ENCODE measurements at regions not wholly inside any gene's neighbourhood (a gene's known extent, or its start where the extent isn't known, plus 50 kb on each side); places are given as distances from the start of the nearest gene placed in this dataset.
A peak's percentile ranks its signal among the peaks of the same experiment; 100 is the strongest.

DNA sequence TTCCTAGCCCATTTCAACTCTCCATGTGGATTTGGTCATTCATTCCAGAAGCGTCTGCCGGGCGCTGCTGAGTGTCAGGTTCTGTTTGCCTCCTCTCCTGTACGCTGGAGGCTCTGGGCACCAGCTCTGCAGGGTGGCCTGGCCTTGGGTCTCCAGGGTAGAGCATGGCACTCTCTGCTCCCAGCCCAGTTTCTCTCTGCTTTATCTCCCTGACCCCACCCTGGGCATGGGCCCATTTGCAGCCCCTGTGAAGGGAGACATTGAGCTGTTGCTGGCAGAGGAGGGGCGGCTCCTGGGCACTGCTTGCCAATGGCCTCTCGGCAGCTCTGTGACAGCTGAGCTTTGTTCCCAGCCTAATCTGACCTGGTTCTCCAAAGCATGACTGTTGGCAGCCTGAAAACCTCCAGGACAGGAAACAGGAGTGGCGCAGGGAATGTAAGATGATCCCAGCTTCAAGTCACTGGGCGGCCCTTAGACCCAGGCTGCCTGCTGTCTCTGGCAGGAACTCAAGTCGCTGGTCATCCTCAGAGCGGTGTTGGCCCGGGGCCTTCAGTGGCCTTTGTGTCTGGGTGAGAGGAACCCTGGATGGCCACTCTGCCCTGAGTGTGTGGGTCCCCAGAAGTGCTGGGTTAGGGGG is 146.8 kb downstream of the SEC14L1 start (continued):
- TF ChIP-seq ZNF10 (CRISPR knock-in tag; IDR thresholded peaks at IDR 0.05; ENCODE audit: borderline replicate concordance, low read depth) = no peak
- TF ChIP-seq ERF (CRISPR knock-in tag; IDR thresholded peaks at IDR 0.05) = 0 out of 2 replicates have a peak, but pooled peaks have one; percentile 33
- TF ChIP-seq PHF21A (CRISPR knock-in tag; IDR thresholded peaks at IDR 0.05) = no peak
- 0 out of 2 replicates have a peak, but pooled peaks have one; percentile 21 for TF ChIP-seq ZKSCAN8 (CRISPR knock-in tag; IDR thresholded peaks at IDR 0.05; ENCODE audit: borderline replicate concordance)
- peak; percentile 41; the same call in 1 of the 2 replicates for TF ChIP-seq HDAC2 (CRISPR knock-in tag; IDR thresholded peaks at IDR 0.05)
- peak; percentile 56; the same call in 1 of the 3 replicates for TF ChIP-seq MXI1 (IDR thresholded peaks at IDR 0.05; ENCODE audit: borderline replicate concordance, low read depth, low read length)
- no peak for TF ChIP-seq SRSF1 (optimal IDR thresholded peaks at IDR 0.05; ENCODE audit: low read depth, low read length)
- TF ChIP-seq SIN3A (IDR thresholded peaks at IDR 0.05; ENCODE audit: borderline replicate concordance, low read depth, low read length) = 0 out of 2 replicates have a peak, but pooled peaks have one; percentile 29
- peak; percentile 60; the same call in 1 of the 2 replicates for TF ChIP-seq FOSL2 (CRISPR knock-in tag; IDR thresholded peaks at IDR 0.05)
- TF ChIP-seq, protein P1, sequence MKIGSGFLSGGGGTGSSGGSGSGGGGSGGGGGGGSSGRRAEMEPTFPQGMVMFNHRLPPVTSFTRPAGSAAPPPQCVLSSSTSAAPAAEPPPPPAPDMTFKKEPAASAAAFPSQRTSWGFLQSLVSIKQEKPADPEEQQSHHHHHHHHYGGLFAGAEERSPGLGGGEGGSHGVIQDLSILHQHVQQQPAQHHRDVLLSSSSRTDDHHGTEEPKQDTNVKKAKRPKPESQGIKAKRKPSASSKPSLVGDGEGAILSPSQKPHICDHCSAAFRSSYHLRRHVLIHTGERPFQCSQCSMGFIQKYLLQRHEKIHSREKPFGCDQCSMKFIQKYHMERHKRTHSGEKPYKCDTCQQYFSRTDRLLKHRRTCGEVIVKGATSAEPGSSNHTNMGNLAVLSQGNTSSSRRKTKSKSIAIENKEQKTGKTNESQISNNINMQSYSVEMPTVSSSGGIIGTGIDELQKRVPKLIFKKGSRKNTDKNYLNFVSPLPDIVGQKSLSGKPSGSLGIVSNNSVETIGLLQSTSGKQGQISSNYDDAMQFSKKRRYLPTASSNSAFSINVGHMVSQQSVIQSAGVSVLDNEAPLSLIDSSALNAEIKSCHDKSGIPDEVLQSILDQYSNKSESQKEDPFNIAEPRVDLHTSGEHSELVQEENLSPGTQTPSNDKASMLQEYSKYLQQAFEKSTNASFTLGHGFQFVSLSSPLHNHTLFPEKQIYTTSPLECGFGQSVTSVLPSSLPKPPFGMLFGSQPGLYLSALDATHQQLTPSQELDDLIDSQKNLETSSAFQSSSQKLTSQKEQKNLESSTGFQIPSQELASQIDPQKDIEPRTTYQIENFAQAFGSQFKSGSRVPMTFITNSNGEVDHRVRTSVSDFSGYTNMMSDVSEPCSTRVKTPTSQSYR (CRISPR knock-in tag; IDR thresholded peaks at IDR 0.05; ENCODE audit: borderline replicate concordance) = no peak
- TF ChIP-seq, protein P2, sequence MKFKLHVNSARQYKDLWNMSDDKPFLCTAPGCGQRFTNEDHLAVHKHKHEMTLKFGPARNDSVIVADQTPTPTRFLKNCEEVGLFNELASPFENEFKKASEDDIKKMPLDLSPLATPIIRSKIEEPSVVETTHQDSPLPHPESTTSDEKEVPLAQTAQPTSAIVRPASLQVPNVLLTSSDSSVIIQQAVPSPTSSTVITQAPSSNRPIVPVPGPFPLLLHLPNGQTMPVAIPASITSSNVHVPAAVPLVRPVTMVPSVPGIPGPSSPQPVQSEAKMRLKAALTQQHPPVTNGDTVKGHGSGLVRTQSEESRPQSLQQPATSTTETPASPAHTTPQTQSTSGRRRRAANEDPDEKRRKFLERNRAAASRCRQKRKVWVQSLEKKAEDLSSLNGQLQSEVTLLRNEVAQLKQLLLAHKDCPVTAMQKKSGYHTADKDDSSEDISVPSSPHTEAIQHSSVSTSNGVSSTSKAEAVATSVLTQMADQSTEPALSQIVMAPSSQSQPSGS (CRISPR knock-in tag; IDR thresholded peaks at IDR 0.05) = peak; percentile 52; the same call in 1 of the 2 replicates
- TF ChIP-seq, protein P3, sequence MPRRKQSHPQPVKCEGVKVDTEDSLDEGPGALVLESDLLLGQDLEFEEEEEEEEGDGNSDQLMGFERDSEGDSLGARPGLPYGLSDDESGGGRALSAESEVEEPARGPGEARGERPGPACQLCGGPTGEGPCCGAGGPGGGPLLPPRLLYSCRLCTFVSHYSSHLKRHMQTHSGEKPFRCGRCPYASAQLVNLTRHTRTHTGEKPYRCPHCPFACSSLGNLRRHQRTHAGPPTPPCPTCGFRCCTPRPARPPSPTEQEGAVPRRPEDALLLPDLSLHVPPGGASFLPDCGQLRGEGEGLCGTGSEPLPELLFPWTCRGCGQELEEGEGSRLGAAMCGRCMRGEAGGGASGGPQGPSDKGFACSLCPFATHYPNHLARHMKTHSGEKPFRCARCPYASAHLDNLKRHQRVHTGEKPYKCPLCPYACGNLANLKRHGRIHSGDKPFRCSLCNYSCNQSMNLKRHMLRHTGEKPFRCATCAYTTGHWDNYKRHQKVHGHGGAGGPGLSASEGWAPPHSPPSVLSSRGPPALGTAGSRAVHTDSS (CRISPR knock-in tag; conservative IDR thresholded peaks at IDR 0.05) = no peak; the same call in 1 of the 2 replicates

Data from HepG2 (cell line).